Esophagus muscularis mucosa (tissue), 4 donors: ENCODE measurements at regions not wholly inside any gene's neighbourhood (a gene's known extent, or its start where the extent isn't known, plus 50 kb on each side); places are given as distances from the start of the nearest gene placed in this dataset.

Experiments used
- EP300 ChIP-seq: sonication (generic); formaldehyde crosslinking; IDR thresholded peaks from one replicate; pipeline ENCODE4 v1.6.1; 2017; ENCODE audit warnings: antibody characterized with exemption
- POLR2AphosphoS5 ChIP-seq, 2 donors: sonication (generic); formaldehyde crosslinking; IDR thresholded peaks; one replicate each; pipeline ENCODE4 v1.6.1; 2017; ENCODE audit warnings: antibody characterized with exemption in 2 of 2
- TF ChIP-seq, protein P1 (sequence below), 3 experiments: fragments of 200-600 bp in 2 of 3; fragments of 450-650 bp in 1 of 3; sonication (generic) in 2 of 3; IDR thresholded peaks; one replicate each; pipeline ENCODE4 v1.5.1; 2017 to 2019; ENCODE audit warnings: antibody characterized with exemption in 3 of 3, mild to moderate bottlenecking in 2 of 3, moderate library complexity in 1 of 3

DNA sequence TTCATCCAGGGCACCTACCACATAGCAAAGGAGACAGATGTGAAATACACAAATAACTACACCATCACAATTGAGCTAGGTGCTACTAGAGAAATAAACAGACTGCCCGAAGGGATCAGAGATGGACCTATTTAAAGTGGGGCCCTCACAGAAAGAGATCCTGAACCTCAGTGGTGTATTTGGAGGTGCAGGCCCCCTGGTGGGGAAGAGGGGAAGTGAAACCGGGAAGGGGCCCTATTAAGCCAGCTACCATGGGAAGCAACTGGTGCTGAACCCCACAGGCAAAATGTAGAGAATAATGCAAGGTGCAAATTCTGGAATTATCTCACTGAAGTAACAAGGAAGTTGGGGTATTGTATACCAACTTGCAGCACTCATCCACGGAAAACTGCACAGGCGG, 78.6 kb upstream of the FAM9A start:
- TF ChIP-seq POLR2AphosphoS5 (IDR thresholded peaks at IDR 0.05) (no peak), EP300 (no peak)
- TF ChIP-seq, protein P1, sequence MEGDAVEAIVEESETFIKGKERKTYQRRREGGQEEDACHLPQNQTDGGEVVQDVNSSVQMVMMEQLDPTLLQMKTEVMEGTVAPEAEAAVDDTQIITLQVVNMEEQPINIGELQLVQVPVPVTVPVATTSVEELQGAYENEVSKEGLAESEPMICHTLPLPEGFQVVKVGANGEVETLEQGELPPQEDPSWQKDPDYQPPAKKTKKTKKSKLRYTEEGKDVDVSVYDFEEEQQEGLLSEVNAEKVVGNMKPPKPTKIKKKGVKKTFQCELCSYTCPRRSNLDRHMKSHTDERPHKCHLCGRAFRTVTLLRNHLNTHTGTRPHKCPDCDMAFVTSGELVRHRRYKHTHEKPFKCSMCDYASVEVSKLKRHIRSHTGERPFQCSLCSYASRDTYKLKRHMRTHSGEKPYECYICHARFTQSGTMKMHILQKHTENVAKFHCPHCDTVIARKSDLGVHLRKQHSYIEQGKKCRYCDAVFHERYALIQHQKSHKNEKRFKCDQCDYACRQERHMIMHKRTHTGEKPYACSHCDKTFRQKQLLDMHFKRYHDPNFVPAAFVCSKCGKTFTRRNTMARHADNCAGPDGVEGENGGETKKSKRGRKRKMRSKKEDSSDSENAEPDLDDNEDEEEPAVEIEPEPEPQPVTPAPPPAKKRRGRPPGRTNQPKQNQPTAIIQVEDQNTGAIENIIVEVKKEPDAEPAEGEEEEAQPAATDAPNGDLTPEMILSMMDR (IDR thresholded peaks at IDR 0.05): peak in 2 of 3 experiments; percentile 22 to 39
